K562 (cell line): ENCODE measurements at regions not wholly inside any gene's neighbourhood (a gene's known extent, or its start where the extent isn't known, plus 50 kb on each side); places are given as distances from the start of the nearest gene placed in this dataset.

Experiments
- ATAC-seq: fragments of 200-7000 bp; cut with Tn5 transposase; 3 replicates; pipeline ENCODE4 v1.9.1; 2020; ENCODE audit warnings: moderate library complexity
- BruUV-seq: library from RNA; stranded (reverse); fragments of 400-500 nt; replicated peaks from 2 replicates; lab custom pipeline; 2021; lab: Mats Ljungman, UMichigan
- CTCF ChIA-PET: fragments of 300-600 bp; formaldehyde crosslinking; extraction: SDS; loops from one replicate; lab custom pipeline; 2021; ENCODE audit warnings: low intra/inter-chr PET ratio; lab: Yijun Ruan, JAX
- POLR2A ChIA-PET: fragments of 300-600, 350-650 bp; sonication (Branson Sonifier 250); formaldehyde crosslinking; extraction: SDS; loops from one replicate; lab custom pipeline; 2021; ENCODE audit warnings: antibody characterized with exemption, inconsistent platforms; lab: Yijun Ruan, JAX
- DNase-seq, 4 experiments: peaks; one replicate each; pipeline versions ENCODE4 v3.0.0 to v3.0.0-alpha.2; 2011 to 2018; ENCODE audit warnings: low spot score in 3 of 4, mixed read lengths in 3 of 4; ENCODE audit errors: extremely low read depth in 1 of 4
- FAIRE-seq: peaks from 2 replicates; lab custom pipeline; 2011; peaks lifted over from hg19 to GRCh38; lab: Jason Lieb, UNC
- H2AFZ ChIP-seq: 2 replicates; pipeline ENCODE4 v1.6.0; 2011; ENCODE audit warnings: low read depth, low read length, control low read depth, inconsistent platforms
- H3K27ac ChIP-seq: fragments of 200-600 bp; 3 replicates; pipeline ENCODE4 v1.8.0; 2011; ENCODE audit warnings: low read depth, mild to moderate bottlenecking, control low read depth, inconsistent platforms, low read length, moderate library complexity, mixed read lengths; ENCODE audit errors: extremely low read depth
- H3K27me3 ChIP-seq, 2 experiments: fragments of 300-600 bp in 1 of 2; 2 replicates in 1 of 2; 3 replicates in 1 of 2; pipeline versions ENCODE4 v1.6.0 to v1.8.0; 2011; ENCODE audit warnings: inconsistent platforms in 2 of 2, low read length in 2 of 2, mild to moderate bottlenecking in 1 of 2, mixed read lengths in 1 of 2, moderate library complexity in 1 of 2; ENCODE audit not compliant: control insufficient read depth in 2 of 2, insufficient read depth in 2 of 2
- H3K36me3 ChIP-seq: fragments of 300-600 bp; 3 replicates; pipeline ENCODE4 v1.8.0; 2011; ENCODE audit warnings: mild to moderate bottlenecking, low read length, inconsistent platforms; ENCODE audit not compliant: control insufficient read depth, insufficient read depth
- H3K4me1 ChIP-seq, 2 experiments: fragments of 200-600 bp in 1 of 2; replicated peaks in 1 of 2; 2 replicates in 1 of 2; 3 replicates in 1 of 2; pipeline versions ENCODE4 v1.5.1 to v1.8.0; 2011; ENCODE audit warnings: inconsistent platforms in 2 of 2, low read length in 2 of 2, mild to moderate bottlenecking in 1 of 2, mixed read lengths in 1 of 2, moderate library complexity in 1 of 2; ENCODE audit not compliant: control insufficient read depth in 2 of 2, insufficient read depth in 2 of 2
- H3K4me2 ChIP-seq: 2 replicates; pipeline ENCODE4 v1.6.1; 2011; ENCODE audit warnings: low read length, control low read depth, inconsistent platforms, mixed read lengths; ENCODE audit not compliant: insufficient read depth
- H3K4me3 ChIP-seq: fragments of 200-600 bp; sonication (generic), shearing (Covaris generic); 2 replicates; pipeline ENCODE4 v1.5.1; 2016; ENCODE audit warnings: control low read depth, inconsistent platforms
- H3K79me2 ChIP-seq: fragments of 200-600 bp; 3 replicates; pipeline ENCODE4 v1.8.0; 2011; ENCODE audit warnings: low read length, inconsistent platforms; ENCODE audit not compliant: control insufficient read depth, insufficient read depth
- H3K9ac ChIP-seq, 2 experiments: 2 replicates each; pipeline versions ENCODE4 v1.6.0 to v1.6.1; 2011; ENCODE audit warnings: low read depth in 2 of 2, low read length in 2 of 2, control low read depth in 1 of 2, inconsistent platforms in 1 of 2, mild to moderate bottlenecking in 1 of 2, mixed read lengths in 1 of 2; ENCODE audit not compliant: insufficient read depth in 1 of 2
- H3K9me1 ChIP-seq: one replicate; pipeline ENCODE4 v1.6.0; 2011; ENCODE audit warnings: inconsistent platforms, mild to moderate bottlenecking, low read length, moderate library complexity; ENCODE audit not compliant: control insufficient read depth, insufficient read depth
- H3K9me3 ChIP-seq: replicated peaks from 2 replicates; pipeline ENCODE4 v1.5.1; 2011; ENCODE audit warnings: low read depth, low read length, inconsistent platforms; ENCODE audit not compliant: control insufficient read depth, insufficient read depth
- H4K20me1 ChIP-seq: replicated peaks from 2 replicates; pipeline ENCODE4 v1.6.1; 2011; ENCODE audit warnings: low read length, inconsistent platforms, mixed read lengths; ENCODE audit not compliant: control insufficient read depth, insufficient read depth
- BMI1 ChIP-seq: fragments of 150-350 bp; IDR thresholded peaks from 2 replicates; pipeline ENCODE4 v1.6.1; 2014; ENCODE audit warnings: low read length
- FOXA3 ChIP-seq, 2 experiments: fragments of 450-650 bp in 1 of 2; sonication (generic) in 1 of 2; formaldehyde crosslinking; IDR thresholded peaks in 1 of 2; conservative IDR thresholded peaks in 1 of 2; 2 replicates each; pipeline versions ENCODE4 v1.4.0 to v1.8.0; 2020 to 2022; ENCODE audit warnings: mild to moderate bottlenecking in 2 of 2, missing genetic modification reagents in 1 of 2
- FOXJ3 ChIP-seq: sonication (generic); formaldehyde crosslinking; IDR thresholded peaks from 2 replicates; pipeline ENCODE4 v1.4.0; 2020; ENCODE audit warnings: mild to moderate bottlenecking, missing genetic modification reagents
- HMG20B ChIP-seq: fragments of 250-450 bp; sonication (Bioruptor Pico); IDR thresholded peaks from 2 replicates; pipeline ENCODE4 v1.5.0; 2021; ENCODE audit warnings: mild to moderate bottlenecking
- HNRNPK ChIP-seq: fragments of 200-400 bp; formaldehyde crosslinking; IDR thresholded peaks from one replicate; pipeline ENCODE4 v1.6.1; 2018; ENCODE audit warnings: mild to moderate bottlenecking, low read depth, low read length; ENCODE audit not compliant: poor library complexity, severe bottlenecking
- HNRNPUL1 ChIP-seq: fragments of 200-400 bp; formaldehyde crosslinking; IDR thresholded peaks from 2 replicates; pipeline ENCODE4 v1.6.1; 2017; ENCODE audit warnings: low read length
- MXI1 ChIP-seq: IDR thresholded peaks from 2 replicates; pipeline ENCODE4 v1.6.1; 2011; ENCODE audit warnings: low read depth, mild to moderate bottlenecking, improper control_type of control experiment, low read length
- NFE2L1 ChIP-seq: fragments of 450-650 bp; IDR thresholded peaks from 2 replicates; pipeline ENCODE4 v1.6.1; 2016; ENCODE audit warnings: missing genetic modification characterization, low read depth, mild to moderate bottlenecking, missing compliant biosample characterization, moderate library complexity, borderline replicate concordance
- PCBP2 ChIP-seq: fragments of 200-400 bp; formaldehyde crosslinking; IDR thresholded peaks from 2 replicates; pipeline ENCODE4 v1.6.1; 2018; ENCODE audit warnings: low read length, low read depth, mild to moderate bottlenecking, moderate library complexity; ENCODE audit not compliant: poor library complexity, severe bottlenecking
- RAD21 ChIP-seq, 2 experiments: fragments of 250-450 bp in 1 of 2; fragments of 450-650 bp in 1 of 2; sonication (Bioruptor Pico) in 1 of 2; formaldehyde crosslinking in 1 of 2; IDR thresholded peaks in 1 of 2; conservative IDR thresholded peaks in 1 of 2; 2 replicates each; pipeline versions ENCODE4 v1.4.0 to v1.8.0; 2020 to 2022; ENCODE audit warnings: mild to moderate bottlenecking in 2 of 2, moderate library complexity in 1 of 2
- RBM22 ChIP-seq: fragments of 200-400 bp; formaldehyde crosslinking; IDR thresholded peaks from 2 replicates; pipeline ENCODE4 v1.6.1; 2018; ENCODE audit warnings: low read length, low read depth; ENCODE audit not compliant: poor library complexity, severe bottlenecking
- RNF219 ChIP-seq: fragments of 250-450 bp; sonication (Bioruptor Pico); IDR thresholded peaks from 2 replicates; pipeline ENCODE4 v1.5.0; 2022; ENCODE audit warnings: mild to moderate bottlenecking
- TAF1 ChIP-seq: IDR thresholded peaks from 2 replicates; pipeline ENCODE4 v1.6.1; 2011; ENCODE audit warnings: mild to moderate bottlenecking, low read length, moderate library complexity; ENCODE audit not compliant: insufficient read depth, control insufficient read depth, severe bottlenecking; ENCODE audit errors: extremely low read depth
- TEAD4 ChIP-seq, 2 experiments: sonication (generic) in 1 of 2; formaldehyde crosslinking in 1 of 2; IDR thresholded peaks; 2 replicates each; pipeline versions ENCODE4 v1.6.1 to v1.8.0; 2012 to 2022; ENCODE audit warnings: borderline replicate concordance in 1 of 2, inconsistent platforms in 1 of 2, low read length in 1 of 2, mild to moderate bottlenecking in 1 of 2, missing genetic modification reagents in 1 of 2
- THRA ChIP-seq: fragments of 450-650 bp; IDR thresholded peaks from 2 replicates; pipeline ENCODE4 v1.6.1; 2017; ENCODE audit warnings: mild to moderate bottlenecking, moderate library complexity
- U2AF1 ChIP-seq: fragments of 200-400 bp; formaldehyde crosslinking; optimal IDR thresholded peaks from 2 replicates; pipeline ENCODE3; 2017; ENCODE audit warnings: mild to moderate bottlenecking, low read depth, low read length, moderate library complexity
- ZNF134 ChIP-seq: fragments of 250-450 bp; sonication (Bioruptor Pico); conservative IDR thresholded peaks from 2 replicates; pipeline ENCODE4 v1.4.0; 2020
- ZNF232 ChIP-seq: sonication (generic); formaldehyde crosslinking; IDR thresholded peaks from 2 replicates; pipeline ENCODE4 v1.8.0; 2022; ENCODE audit warnings: mild to moderate bottlenecking, missing genetic modification reagents
- ZNF324 ChIP-seq: fragments of 250-450 bp; sonication (Bioruptor Pico); IDR thresholded peaks from 2 replicates; pipeline ENCODE4 v1.4.0; 2020; ENCODE audit warnings: mild to moderate bottlenecking
- ZNF79 ChIP-seq: fragments of 250-450 bp; sonication (Bioruptor Pico); IDR thresholded peaks from 2 replicates; pipeline ENCODE4 v1.4.0; 2020; ENCODE audit warnings: low read depth, mild to moderate bottlenecking, moderate library complexity
- in situ Hi-C: fragments of 300-500 bp; cut with MboI; formaldehyde crosslinking; loops from 4 replicates; pipeline ENCODE4 v1.15.0; 2018; ENCODE audit warnings: inconsistent platforms, mixed read lengths
- intact Hi-C: fragments of 100-400 bp; cut with micrococcal nuclease; formaldehyde crosslinking; loops from 2 replicates; pipeline ENCODE4 v1.14.2; 2022

- no TSS peak for BruUV-seq
- Histone ChIP-seq H3K9me1 (no peaks in the 10 kb centered on the region), H4K20me1 (no peaks in the 10 kb centered on the region), H3K9me3 (0 out of 2 replicates have a peak, but pooled peaks cover 2% of the 10 kb centered on the region), H3K4me2 (no peak overlapping the region), H3K4me3 (no peak overlapping the region), H3K36me3 (no peaks in the 10 kb centered on the region), H3K9ac (no peak overlapping the region), H3K27me3 (no peaks in the 10 kb centered on the region), H3K4me1 (no peaks in the 10 kb centered on the region), H3K79me2 (no peaks in the 10 kb centered on the region), H3K27ac (no peak overlapping the region), H2AFZ (no peak overlapping the region)
- ChIA-PET CTCF (no interaction called here), POLR2A (no interaction called here)
- no peak for FAIRE-seq
- ATAC-seq = no peak
- DNase-seq = no peak
- in situ Hi-C loops = no loop called here
- no peak for TF ChIP-seq RBM22
- TF ChIP-seq ZNF134 (CRISPR knock-in tag) = no peak
- TF ChIP-seq HNRNPK = no peak
- no peak for TF ChIP-seq ZNF324 (CRISPR knock-in tag)
- no peak for TF ChIP-seq TEAD4 (IDR thresholded peaks at IDR 0.05; ENCODE audit: low read length)
- no peak for TF ChIP-seq TEAD4 (CRISPR knock-in tag; IDR thresholded peaks at IDR 0.05; ENCODE audit: borderline replicate concordance)
- no peak for TF ChIP-seq ZNF79
- TF ChIP-seq U2AF1 = no peak
- TF ChIP-seq HMG20B = no peak
- TF ChIP-seq FOXJ3 (CRISPR knock-in tag) = no peak
- no peak for TF ChIP-seq PCBP2
- TF ChIP-seq TAF1 = no peak
- TF ChIP-seq BMI1 = no peak
- TF ChIP-seq HNRNPUL1 = no peak
- no peak for TF ChIP-seq ZNF232
- TF ChIP-seq FOXA3 (CRISPR knock-in tag; conservative IDR thresholded peaks at IDR 0.05 in 1 of 2, IDR thresholded peaks at IDR 0.05 in 1 of 2) = no peak
- no peak for TF ChIP-seq NFE2L1 (tag)
- no peak for TF ChIP-seq MXI1
- TF ChIP-seq THRA = no peak
- TF ChIP-seq RNF219 = no peak
- TF ChIP-seq RAD21 (CRISPR knock-in tag; conservative IDR thresholded peaks at IDR 0.05 in 1 of 2, IDR thresholded peaks at IDR 0.05 in 1 of 2) = no peak
- intact Hi-C loops = no loop called here
These were observed 607.2 kb downstream of the EFNA5 start for GRCh38 chr5:107063511-107063910.
